GM12874 (cell line): ENCODE measurements at regions not wholly inside any gene's neighbourhood (a gene's known extent, or its start where the extent isn't known, plus 50 kb on each side); places are given as distances from the start of the nearest gene placed in this dataset.

Source experiments
- TF ChIP-seq, protein P1 (sequence below): IDR thresholded peaks from 2 replicates; pipeline ENCODE4 v1.5.1; 2011; ENCODE audit warnings: low read depth, mild to moderate bottlenecking, control low read depth, low read length, moderate library complexity; ENCODE audit not compliant: insufficient read depth

DNA sequence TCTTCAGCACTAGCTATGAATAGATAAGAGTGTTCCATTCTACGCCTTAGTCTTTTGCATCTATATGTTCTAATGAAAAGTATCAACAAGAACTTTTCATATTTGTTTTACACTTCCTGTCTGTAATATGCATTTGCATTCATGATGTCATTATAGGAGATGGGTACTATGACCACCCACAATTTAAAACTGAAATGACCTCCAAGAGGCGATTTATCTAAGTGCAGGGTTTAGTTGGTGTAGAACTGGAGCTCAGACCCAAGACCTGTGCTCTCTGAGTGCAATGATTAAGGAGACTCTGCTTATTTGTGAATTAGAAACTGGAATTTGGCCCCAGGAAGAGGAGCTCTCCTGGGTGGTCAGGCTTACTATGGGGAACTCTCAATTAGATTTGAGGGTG is 289.1 kb downstream of the ETS1 start:
- TF ChIP-seq, protein P1, sequence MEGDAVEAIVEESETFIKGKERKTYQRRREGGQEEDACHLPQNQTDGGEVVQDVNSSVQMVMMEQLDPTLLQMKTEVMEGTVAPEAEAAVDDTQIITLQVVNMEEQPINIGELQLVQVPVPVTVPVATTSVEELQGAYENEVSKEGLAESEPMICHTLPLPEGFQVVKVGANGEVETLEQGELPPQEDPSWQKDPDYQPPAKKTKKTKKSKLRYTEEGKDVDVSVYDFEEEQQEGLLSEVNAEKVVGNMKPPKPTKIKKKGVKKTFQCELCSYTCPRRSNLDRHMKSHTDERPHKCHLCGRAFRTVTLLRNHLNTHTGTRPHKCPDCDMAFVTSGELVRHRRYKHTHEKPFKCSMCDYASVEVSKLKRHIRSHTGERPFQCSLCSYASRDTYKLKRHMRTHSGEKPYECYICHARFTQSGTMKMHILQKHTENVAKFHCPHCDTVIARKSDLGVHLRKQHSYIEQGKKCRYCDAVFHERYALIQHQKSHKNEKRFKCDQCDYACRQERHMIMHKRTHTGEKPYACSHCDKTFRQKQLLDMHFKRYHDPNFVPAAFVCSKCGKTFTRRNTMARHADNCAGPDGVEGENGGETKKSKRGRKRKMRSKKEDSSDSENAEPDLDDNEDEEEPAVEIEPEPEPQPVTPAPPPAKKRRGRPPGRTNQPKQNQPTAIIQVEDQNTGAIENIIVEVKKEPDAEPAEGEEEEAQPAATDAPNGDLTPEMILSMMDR = no peak

GRCh38 chr11:128297805-128298204 is 289.6 kb downstream of the ETS1 start:
- TF ChIP-seq, protein P1 = no peak

GRCh38 chr11:128297091-128297651 is 290.2 kb downstream of the ETS1 start:
- TF ChIP-seq, protein P1 = no peak

GRCh38 chr11:128294671-128295050 is 292.7 kb downstream of the ETS1 start:
- TF ChIP-seq, protein P1 = no peak

GRCh38 chr11:128294001-128294670 is 293.2 kb downstream of the ETS1 start:
- TF ChIP-seq, protein P1 = no peak

DNA sequence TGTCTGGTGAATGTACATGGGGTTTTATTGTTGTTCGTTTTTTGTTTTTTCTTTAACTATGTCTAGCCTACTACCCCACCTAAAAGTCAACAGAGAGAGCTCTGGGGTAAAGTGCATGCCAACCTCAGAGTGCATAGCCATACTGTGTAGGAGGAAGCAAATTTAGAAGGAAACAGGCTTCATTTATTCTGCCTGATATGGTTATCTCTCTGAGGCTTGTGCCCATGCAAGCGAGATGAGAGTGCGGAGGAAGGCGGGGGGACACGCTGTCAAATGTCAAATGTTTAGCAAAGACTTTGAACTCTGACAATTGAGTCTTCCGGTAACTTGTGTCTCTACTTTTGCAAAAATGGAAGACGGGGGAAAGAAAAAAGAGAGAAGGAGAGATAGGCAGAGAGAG is 295.5 kb downstream of the ETS1 start:
- TF ChIP-seq, protein P1 = no peak

DNA sequence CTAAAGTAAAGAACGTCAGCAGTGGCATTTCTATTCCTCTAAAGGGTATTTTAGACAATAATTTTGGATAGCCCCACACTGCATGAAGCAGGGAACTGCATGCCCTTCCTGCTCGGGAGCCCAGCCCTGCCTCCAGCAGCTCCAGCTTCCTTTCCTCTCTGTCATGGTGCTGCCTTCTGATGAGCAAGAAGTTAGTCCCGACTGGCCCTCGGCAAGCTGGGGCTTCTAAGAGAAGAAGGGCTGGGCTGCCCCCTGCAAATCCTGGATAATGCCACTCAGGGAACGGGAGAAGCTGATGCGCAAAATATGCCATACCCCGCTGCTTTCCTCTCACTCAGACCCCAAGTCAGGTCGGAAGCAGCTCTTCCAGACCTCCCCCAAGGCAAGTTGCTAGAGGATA is 296.4 kb downstream of the ETS1 start:
- TF ChIP-seq, protein P1 = no peak
